ENCODE measurements at regions not wholly inside any gene's neighbourhood (a gene's known extent, or its start where the extent isn't known, plus 50 kb on each side); places are given as distances from the start of the nearest gene placed in this dataset.

DNA sequence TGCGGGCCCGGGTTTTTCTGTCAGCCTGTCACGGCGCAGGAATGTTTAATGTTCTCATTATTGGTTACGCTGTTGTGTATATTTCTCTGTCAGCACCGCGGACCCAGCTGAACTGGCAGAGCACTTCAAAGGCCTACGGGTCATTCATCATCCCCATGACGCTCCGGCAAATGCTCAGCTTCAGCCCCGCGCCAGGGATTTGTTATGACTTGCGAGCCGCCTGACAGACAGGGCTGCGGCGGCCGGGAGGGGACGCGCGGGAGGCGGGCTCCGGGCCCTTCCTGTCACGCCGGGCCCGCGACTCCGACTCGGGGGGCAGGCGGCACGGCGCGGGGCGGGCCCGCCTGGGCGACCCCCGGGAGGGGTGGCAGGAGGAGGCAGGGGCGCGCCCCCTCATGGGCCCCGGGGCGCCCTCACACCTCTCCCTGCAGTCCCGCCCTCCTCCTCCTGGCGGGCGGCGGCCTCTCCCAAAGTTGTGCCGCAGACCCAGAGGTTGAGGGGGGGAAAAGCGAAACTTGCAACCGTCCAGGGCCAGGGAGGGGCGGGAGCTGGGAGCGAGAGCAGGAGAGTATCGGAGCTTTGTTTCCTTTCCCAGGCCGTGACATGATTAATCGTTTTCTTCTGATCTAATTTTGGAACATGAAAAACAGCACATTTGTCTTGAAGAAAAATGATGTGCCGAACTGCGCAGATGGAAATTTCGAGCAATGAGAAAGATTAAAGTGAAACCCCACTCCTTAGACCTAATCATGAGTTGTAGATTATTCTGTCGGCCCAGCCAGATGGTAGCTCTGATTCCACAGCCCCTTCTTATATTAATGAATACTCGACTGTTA, 59.3 kb upstream of the COMTD1 start:
- Histone ChIP-seq H3K27ac (ENCODE audit: low read depth in 2 of 2, low read length in 2 of 2) (peak overlapping the region; percentile 70 to 74), H3K36me3 (ENCODE audit: control insufficient read depth in 2 of 2, insufficient read depth in 2 of 2, low read length in 2 of 2) (no peaks in the 10 kb centered on the region), H3K9me3 (ENCODE audit: control insufficient read depth in 2 of 2, low read length in 2 of 2) (no peaks in the 10 kb centered on the region), H3K27me3 (ENCODE audit: control insufficient read depth in 2 of 2, insufficient read depth in 2 of 2, low read length in 2 of 2) (no peaks in the 10 kb centered on the region), H3K9ac (ENCODE audit: low read depth in 1 of 2, low read length in 2 of 2) (peak overlapping the region; percentile 41 to 76), H3K4me1 (ENCODE audit: control insufficient read depth in 2 of 2, insufficient read depth in 2 of 2, low read length in 2 of 2) (peaks cover 9 to 10% of the 10 kb centered on the region in 2 donors), H3K4me3 (ENCODE audit: low read length in 2 of 2) (peak overlapping the region; percentile 74)

- peak overlapping the region; percentile 74 for H3K4me3 ChIP-seq (ENCODE audit: low read length in 2 of 2)
- H3K27me3 ChIP-seq (ENCODE audit: control insufficient read depth in 2 of 2, insufficient read depth in 2 of 2, low read length in 2 of 2) = no peaks in the 10 kb centered on the region
- H3K36me3 ChIP-seq (ENCODE audit: control insufficient read depth in 2 of 2, insufficient read depth in 2 of 2, low read length in 2 of 2) = no peaks in the 10 kb centered on the region
- peak overlapping the region; percentile 38 to 76 for H3K9ac ChIP-seq (ENCODE audit: low read depth in 1 of 2, low read length in 2 of 2)
- H3K27ac ChIP-seq (ENCODE audit: low read depth in 2 of 2, low read length in 2 of 2) = peak overlapping the region; percentile 70 to 74
- no peaks in the 10 kb centered on the region for H3K9me3 ChIP-seq (ENCODE audit: control insufficient read depth in 2 of 2, low read length in 2 of 2)
- peaks cover 9 to 10% of the 10 kb centered on the region in 2 donors for H3K4me1 ChIP-seq (ENCODE audit: control insufficient read depth in 2 of 2, insufficient read depth in 2 of 2, low read length in 2 of 2)
These were observed 58.7 kb upstream of the COMTD1 start for GRCh38 chr10:75294518-75294865.

- no peaks in the 10 kb centered on the region for H3K36me3 ChIP-seq (ENCODE audit: control insufficient read depth in 2 of 2, insufficient read depth in 2 of 2, low read length in 2 of 2)
- peak overlapping the region; percentile 22 to 47 for H3K9ac ChIP-seq (ENCODE audit: low read depth in 1 of 2, low read length in 2 of 2)
- peak overlapping the region; percentile 28 to 74 for H3K4me3 ChIP-seq (ENCODE audit: low read length in 2 of 2)
- H3K9me3 ChIP-seq (ENCODE audit: control insufficient read depth in 2 of 2, low read length in 2 of 2) = no peaks in the 10 kb centered on the region
- peak overlapping the region; percentile 70 to 74 for H3K27ac ChIP-seq (ENCODE audit: low read depth in 2 of 2, low read length in 2 of 2)
- H3K4me1 ChIP-seq (ENCODE audit: control insufficient read depth in 2 of 2, insufficient read depth in 2 of 2, low read length in 2 of 2) = peaks cover 9 to 10% of the 10 kb centered on the region in 2 donors
- H3K27me3 ChIP-seq (ENCODE audit: control insufficient read depth in 2 of 2, insufficient read depth in 2 of 2, low read length in 2 of 2) = no peaks in the 10 kb centered on the region
These were observed 58.3 kb upstream of the COMTD1 start for GRCh38 chr10:75294031-75294437.

- no peaks in the 10 kb centered on the region for H3K36me3 ChIP-seq (ENCODE audit: control insufficient read depth in 2 of 2, insufficient read depth in 2 of 2, low read length in 2 of 2)
- no peaks in the 10 kb centered on the region for H3K27me3 ChIP-seq (ENCODE audit: control insufficient read depth in 2 of 2, insufficient read depth in 2 of 2, low read length in 2 of 2)
- H3K9ac ChIP-seq (ENCODE audit: low read depth in 1 of 2, low read length in 2 of 2) = no peak overlapping the region
- H3K27ac ChIP-seq (ENCODE audit: low read depth in 2 of 2, low read length in 2 of 2) = peak overlapping the region in 1 of 2 donors; percentile 27
- no peak overlapping the region for H3K4me3 ChIP-seq (ENCODE audit: low read length in 2 of 2)
- H3K4me1 ChIP-seq (ENCODE audit: control insufficient read depth in 2 of 2, insufficient read depth in 2 of 2, low read length in 2 of 2) = peaks cover 9 to 10% of the 10 kb centered on the region in 2 donors
- no peaks in the 10 kb centered on the region for H3K9me3 ChIP-seq (ENCODE audit: control insufficient read depth in 2 of 2, low read length in 2 of 2)
These were observed 57.7 kb upstream of the COMTD1 start for GRCh38 chr10:75293446-75293820.

DNA sequence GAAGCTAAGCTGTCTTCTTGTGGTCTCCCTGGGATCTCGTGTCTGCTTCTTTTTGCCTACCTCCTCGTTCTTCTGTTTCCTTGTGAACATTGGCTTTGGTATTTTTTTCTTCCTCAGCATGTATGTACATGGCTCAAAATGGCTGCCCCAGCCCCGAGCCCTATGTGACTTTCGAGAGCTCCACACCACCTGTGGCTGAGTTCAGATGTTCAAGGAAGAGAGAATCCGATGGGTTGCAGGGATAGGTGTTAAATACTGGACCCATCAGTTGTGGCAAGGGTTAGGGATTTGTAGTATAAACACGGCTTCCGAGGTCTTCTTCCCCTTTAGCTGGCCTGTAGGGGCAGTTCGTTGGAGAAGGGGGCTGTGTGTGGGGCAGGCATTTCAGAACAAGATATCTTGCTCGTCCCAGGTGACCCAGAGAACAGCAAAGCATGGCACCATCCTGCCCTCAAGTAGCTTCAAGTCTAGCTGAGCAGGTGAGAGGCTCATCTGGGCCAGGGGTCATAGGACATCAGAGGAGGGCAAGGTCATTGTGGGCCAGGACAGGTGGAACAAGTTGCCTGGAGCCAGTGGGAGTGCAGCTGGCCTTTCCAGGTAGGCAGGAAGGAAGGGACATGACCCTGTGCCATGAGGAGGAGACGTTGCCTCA, 57.2 kb upstream of the COMTD1 start:
- Histone ChIP-seq H3K9me3 (ENCODE audit: control insufficient read depth in 2 of 2, low read length in 2 of 2) (no peaks in the 10 kb centered on the region), H3K27ac (ENCODE audit: low read depth in 2 of 2, low read length in 2 of 2) (no peak overlapping the region), H3K4me3 (ENCODE audit: low read length in 2 of 2) (no peak overlapping the region)

GRCh38 chr10:75291805-75292204, 56.0 kb upstream of the COMTD1 start:
- Histone ChIP-seq H3K9ac (ENCODE audit: low read depth in 1 of 2, low read length in 2 of 2) (no peak overlapping the region), H3K4me3 (ENCODE audit: low read length in 2 of 2) (no peak overlapping the region), H3K9me3 (ENCODE audit: control insufficient read depth in 2 of 2, low read length in 2 of 2) (no peaks in the 10 kb centered on the region), H3K27ac (ENCODE audit: low read depth in 2 of 2, low read length in 2 of 2) (no peak overlapping the region), H3K27me3 (ENCODE audit: control insufficient read depth in 2 of 2, insufficient read depth in 2 of 2, low read length in 2 of 2) (no peaks in the 10 kb centered on the region), H3K4me1 (ENCODE audit: control insufficient read depth in 2 of 2, insufficient read depth in 2 of 2, low read length in 2 of 2) (peaks cover 9 to 10% of the 10 kb centered on the region in 2 donors), H3K36me3 (ENCODE audit: control insufficient read depth in 2 of 2, insufficient read depth in 2 of 2, low read length in 2 of 2) (no peaks in the 10 kb centered on the region)

More for the DNA sequence above, 57.2 kb upstream of the COMTD1 start:
- no peaks in the 10 kb centered on the region for H3K36me3 ChIP-seq (ENCODE audit: control insufficient read depth in 2 of 2, insufficient read depth in 2 of 2, low read length in 2 of 2)
- no peak overlapping the region for H3K9ac ChIP-seq (ENCODE audit: low read depth in 1 of 2, low read length in 2 of 2)
- H3K4me1 ChIP-seq (ENCODE audit: control insufficient read depth in 2 of 2, insufficient read depth in 2 of 2, low read length in 2 of 2) = peaks cover 9 to 10% of the 10 kb centered on the region in 2 donors
- H3K27me3 ChIP-seq (ENCODE audit: control insufficient read depth in 2 of 2, insufficient read depth in 2 of 2, low read length in 2 of 2) = no peaks in the 10 kb centered on the region

GRCh38 chr10:75288140-75288711, 52.5 kb upstream of the COMTD1 start:
- Histone ChIP-seq H3K9me3 (ENCODE audit: control insufficient read depth in 2 of 2, low read length in 2 of 2) (no peaks in the 10 kb centered on the region), H3K4me1 (ENCODE audit: control insufficient read depth in 2 of 2, insufficient read depth in 2 of 2, low read length in 2 of 2) (no peaks in the 10 kb centered on the region), H3K4me3 (ENCODE audit: low read length in 2 of 2) (no peak overlapping the region)

GRCh38 chr10:75287697-75288096, 51.9 kb upstream of the COMTD1 start:
- no peak overlapping the region for H3K4me3 ChIP-seq (ENCODE audit: low read length in 2 of 2)
- H3K9ac ChIP-seq (ENCODE audit: low read depth in 1 of 2, low read length in 2 of 2) = no peak overlapping the region
- no peaks in the 10 kb centered on the region for H3K27me3 ChIP-seq (ENCODE audit: control insufficient read depth in 2 of 2, insufficient read depth in 2 of 2, low read length in 2 of 2)
- no peak overlapping the region for H3K27ac ChIP-seq (ENCODE audit: low read depth in 2 of 2, low read length in 2 of 2)
- H3K36me3 ChIP-seq (ENCODE audit: control insufficient read depth in 2 of 2, insufficient read depth in 2 of 2, low read length in 2 of 2) = no peaks in the 10 kb centered on the region
- no peaks in the 10 kb centered on the region for H3K4me1 ChIP-seq (ENCODE audit: control insufficient read depth in 2 of 2, insufficient read depth in 2 of 2, low read length in 2 of 2)
- no peaks in the 10 kb centered on the region for H3K9me3 ChIP-seq (ENCODE audit: control insufficient read depth in 2 of 2, low read length in 2 of 2)

More at GRCh38 chr10:75288140-75288711, 52.5 kb upstream of the COMTD1 start:
- Histone ChIP-seq H3K27me3 (ENCODE audit: control insufficient read depth in 2 of 2, insufficient read depth in 2 of 2, low read length in 2 of 2) (no peaks in the 10 kb centered on the region), H3K36me3 (ENCODE audit: control insufficient read depth in 2 of 2, insufficient read depth in 2 of 2, low read length in 2 of 2) (no peaks in the 10 kb centered on the region), H3K9ac (ENCODE audit: low read depth in 1 of 2, low read length in 2 of 2) (no peak overlapping the region), H3K27ac (ENCODE audit: low read depth in 2 of 2, low read length in 2 of 2) (no peak overlapping the region)

DNA sequence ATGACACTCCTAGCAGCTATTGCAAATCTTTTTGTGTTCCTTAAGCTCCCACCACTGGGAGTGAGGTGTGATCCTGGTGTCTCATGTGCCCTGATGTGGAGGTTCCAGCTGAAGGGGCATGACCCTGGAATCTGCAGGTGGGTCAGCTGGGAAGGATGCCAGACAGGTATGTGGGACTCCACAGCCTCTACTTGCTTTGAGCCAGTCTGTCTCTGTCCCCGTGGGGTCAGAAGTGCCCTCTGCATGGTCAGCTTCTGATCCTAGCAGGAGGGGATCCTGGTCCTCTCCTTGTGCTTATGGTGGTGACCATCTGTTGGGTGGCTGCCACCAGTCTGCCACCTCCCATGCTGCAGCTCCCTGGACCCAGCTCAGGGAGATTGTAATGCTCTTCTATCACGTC, 51.1 kb upstream of the COMTD1 start:
- Histone ChIP-seq H3K27me3 (ENCODE audit: control insufficient read depth in 2 of 2, insufficient read depth in 2 of 2, low read length in 2 of 2) (no peaks in the 10 kb centered on the region), H3K27ac (ENCODE audit: low read depth in 2 of 2, low read length in 2 of 2) (no peak overlapping the region), H3K4me3 (ENCODE audit: low read length in 2 of 2) (no peak overlapping the region), H3K9ac (ENCODE audit: low read depth in 1 of 2, low read length in 2 of 2) (no peak overlapping the region), H3K36me3 (ENCODE audit: control insufficient read depth in 2 of 2, insufficient read depth in 2 of 2, low read length in 2 of 2) (no peaks in the 10 kb centered on the region), H3K9me3 (ENCODE audit: control insufficient read depth in 2 of 2, low read length in 2 of 2) (no peaks in the 10 kb centered on the region), H3K4me1 (ENCODE audit: control insufficient read depth in 2 of 2, insufficient read depth in 2 of 2, low read length in 2 of 2) (no peaks in the 10 kb centered on the region)

All from mucosa of rectum (tissue), 2 donors.